Kidney (tissue), 13 donors: ENCODE measurements at regions not wholly inside any gene's neighbourhood (a gene's known extent, or its start where the extent isn't known, plus 50 kb on each side); places are given as distances from the start of the nearest gene placed in this dataset.

Source experiments
- DNase-seq, 5 donors: peaks; one replicate each; pipeline ENCODE4 v3.0.0-alpha.2; 2013 to 2020
- FAIRE-seq: peaks from 2 replicates; lab custom pipeline; 2012; peaks lifted over from hg19 to GRCh38; lab: Jason Lieb, UNC
- H3K27ac ChIP-seq, 2 donors: one replicate each; pipeline ENCODE4 v1.7.0; 2013; ENCODE audit warnings: low read depth in 2 of 2, low read length in 2 of 2, inconsistent platforms in 1 of 2
- H3K27me3 ChIP-seq: one replicate; pipeline ENCODE4 v1.7.1; 2013; ENCODE audit warnings: low read length, inconsistent platforms; ENCODE audit not compliant: control insufficient read depth, insufficient read depth
- H3K36me3 ChIP-seq, 3 donors: one replicate each; pipeline versions ENCODE4 v1.7.0 to v1.7.1; 2013; ENCODE audit warnings: low read length in 3 of 3, control low read depth in 1 of 3, inconsistent platforms in 1 of 3; ENCODE audit not compliant: insufficient read depth in 3 of 3, control insufficient read depth in 2 of 3
- H3K4me1 ChIP-seq, 3 donors: one replicate each; pipeline versions ENCODE4 v1.7.0 to v1.7.1; 2013; ENCODE audit warnings: low read length in 3 of 3, inconsistent platforms in 1 of 3, low read depth in 1 of 3; ENCODE audit not compliant: control insufficient read depth in 2 of 3, insufficient read depth in 2 of 3
- H3K4me3 ChIP-seq, 3 donors: one replicate each; pipeline versions ENCODE4 v1.7.0 to v1.8.1; 2013; ENCODE audit warnings: low read length in 3 of 3, control low read depth in 1 of 3, inconsistent platforms in 1 of 3
- H3K9ac ChIP-seq, 3 donors: one replicate each; pipeline versions ENCODE4 v1.7.0 to v1.7.1; 2013; ENCODE audit warnings: low read length in 3 of 3, control low read depth in 1 of 3, inconsistent platforms in 1 of 3
- H3K9me3 ChIP-seq, 3 donors: one replicate each; pipeline versions ENCODE4 v1.7.0 to v1.7.1; 2013; ENCODE audit warnings: low read length in 3 of 3, control low read depth in 1 of 3, inconsistent platforms in 1 of 3; ENCODE audit not compliant: control insufficient read depth in 2 of 3, insufficient read depth in 1 of 3
- CTCF ChIP-seq: IDR thresholded peaks from 3 replicates; pipeline ENCODE4 v1.5.1; 2012; ENCODE audit warnings: mild to moderate bottlenecking, moderate library complexity, borderline replicate concordance; ENCODE audit not compliant: insufficient read depth; ENCODE audit errors: extremely low read depth
- intact Hi-C: fragments of 100-400 bp; cut with DNase I; formaldehyde crosslinking; loops from one replicate; pipeline ENCODE4 v1.11.1; 2022
- donor health status: control.
- donor health status: control.
- donor health status: control.
- donor health status: control.
- donor health status: control.
- donor health status: DM: yes; HTN: yes; CAD: no.
- donor health status: Normal renal cell carcinoma (clear cell type).

GRCh38 chr6:130520801-130521200 is 155.0 kb downstream of the TMEM200A start:
- no peaks in the 10 kb centered on the region for H3K27me3 ChIP-seq
- DNase-seq (no peak), FAIRE-seq (no peak)
- H3K9ac ChIP-seq: no peak overlapping the region
- TF ChIP-seq CTCF: no peak
- intact Hi-C loops: no loop called here
- H3K27ac ChIP-seq: no peak overlapping the region
- no peaks in the 10 kb centered on the region for H3K4me1 ChIP-seq
- H3K36me3 ChIP-seq: no peaks in the 10 kb centered on the region
- no peaks in the 10 kb centered on the region for H3K9me3 ChIP-seq
- no peak overlapping the region for H3K4me3 ChIP-seq

GRCh38 chr6:130524552-130524951 is 158.7 kb downstream of the TMEM200A start:
- H3K4me3 ChIP-seq: no peak overlapping the region
- FAIRE-seq (no peak), DNase-seq (no peak)
- no peak overlapping the region for H3K9ac ChIP-seq
- H3K36me3 ChIP-seq: no peaks in the 10 kb centered on the region
- H3K9me3 ChIP-seq: no peaks in the 10 kb centered on the region
- intact Hi-C loops: no loop called here
- no peaks in the 10 kb centered on the region for H3K27me3 ChIP-seq
- TF ChIP-seq CTCF: no peak
- no peaks in the 10 kb centered on the region for H3K4me1 ChIP-seq
- H3K27ac ChIP-seq: no peak overlapping the region

- Histone ChIP-seq H3K36me3 (no peaks in the 10 kb centered on the region), H3K9me3 (no peaks in the 10 kb centered on the region), H3K27ac (no peak overlapping the region), H3K9ac (no peak overlapping the region), H3K4me1 (no peaks in the 10 kb centered on the region), H3K4me3 (no peak overlapping the region), H3K27me3 (no peaks in the 10 kb centered on the region)
- FAIRE-seq (no peak), DNase-seq (peak in 1 of 5 donors; percentile 10)
- TF ChIP-seq CTCF: no peak
- intact Hi-C loops: no loop called here
These were observed 159.6 kb downstream of the TMEM200A start for GRCh38 chr6:130525408-130525807.

- DNase-seq (no peak), FAIRE-seq (no peak)
- intact Hi-C loops: no loop called here
- Histone ChIP-seq H3K27me3 (no peaks in the 10 kb centered on the region), H3K4me1 (no peaks in the 10 kb centered on the region), H3K27ac (no peak overlapping the region), H3K36me3 (no peaks in the 10 kb centered on the region), H3K4me3 (no peak overlapping the region), H3K9me3 (no peaks in the 10 kb centered on the region), H3K9ac (no peak overlapping the region)
- TF ChIP-seq CTCF: no peak
These were observed 160.6 kb downstream of the TMEM200A start for GRCh38 chr6:130526466-130526865.
